HK-2 (cell line): ENCODE measurements at regions not wholly inside any gene's neighbourhood (a gene's known extent, or its start where the extent isn't known, plus 50 kb on each side); places are given as distances from the start of the nearest gene placed in this dataset.
A peak's percentile ranks its signal among the peaks of the same experiment; 100 is the strongest.

Experiments used
- DNase-seq: peaks from one replicate; pipeline ENCODE4 v3.0.0-alpha.2; 2018; ENCODE audit not compliant: unreplicated experiment

DNA sequence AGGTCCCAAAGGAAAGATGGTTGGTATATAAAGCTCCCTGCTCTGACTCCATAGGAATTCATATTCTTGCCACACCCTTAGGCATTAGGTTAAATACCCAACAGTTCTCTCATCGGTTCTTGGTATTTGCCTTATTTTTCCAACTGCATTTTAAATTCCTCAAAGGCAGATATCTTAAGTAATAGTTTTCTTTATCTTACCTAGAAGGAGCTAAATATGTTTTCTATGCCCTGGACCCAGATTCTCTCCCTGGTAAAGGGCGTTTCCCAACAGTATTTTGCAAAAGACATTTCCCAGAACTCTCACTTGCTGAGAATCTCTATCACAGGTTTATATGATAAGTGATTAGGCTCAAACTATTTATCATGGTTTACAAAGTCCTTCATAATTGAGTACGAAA is 158.6 kb upstream of the BDNF start:
- no peak for DNase-seq

- no peak for DNase-seq
Observed at GRCh38 chr11:27857588-27857987, 157.3 kb upstream of the BDNF start.

- no peak for DNase-seq
Observed at GRCh38 chr11:27857014-27857413, 156.8 kb upstream of the BDNF start.

DNA sequence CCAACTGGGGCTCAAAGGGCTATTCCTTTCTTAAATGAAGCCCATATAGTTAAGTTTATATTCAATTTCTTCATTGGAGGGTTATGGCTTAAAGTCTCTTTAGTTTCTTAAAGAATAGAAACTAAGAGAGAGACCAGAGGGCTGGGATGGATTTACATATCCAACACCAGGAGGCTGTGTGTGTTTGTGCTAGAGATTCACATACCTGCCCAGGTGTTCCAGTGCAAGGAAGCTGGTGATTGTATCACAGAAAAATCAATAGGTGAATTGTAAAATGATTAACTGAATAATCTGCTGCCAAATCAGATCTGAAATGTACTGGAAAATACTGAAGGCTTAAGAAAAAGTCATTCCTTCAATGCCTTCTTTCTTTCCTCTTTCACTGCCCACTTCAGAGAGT is 148.2 kb upstream of the BDNF start:
- no peak for DNase-seq

GRCh38 chr11:27847496-27847895 is 147.2 kb upstream of the BDNF start:
- no peak for DNase-seq

DNA sequence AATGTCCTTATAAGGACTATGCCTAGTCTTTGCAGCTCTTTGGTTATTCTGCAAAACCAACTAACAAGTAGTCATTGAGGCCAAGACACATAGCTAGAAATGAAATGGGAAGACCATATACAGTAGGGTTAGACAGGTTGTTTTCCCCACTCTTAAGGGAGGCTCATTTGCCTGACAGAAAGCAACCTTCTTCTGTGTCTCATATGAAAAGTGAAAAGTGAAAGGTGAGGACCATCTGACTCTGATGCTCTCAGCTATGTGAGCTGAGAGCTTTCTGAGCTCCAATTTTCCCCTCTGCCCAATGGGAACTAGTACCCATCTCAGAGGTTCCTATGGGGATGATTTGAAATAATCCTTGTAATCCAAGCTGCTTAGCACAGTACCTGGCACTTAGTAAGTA is 142.0 kb upstream of the BDNF start:
- no peak for DNase-seq

DNA sequence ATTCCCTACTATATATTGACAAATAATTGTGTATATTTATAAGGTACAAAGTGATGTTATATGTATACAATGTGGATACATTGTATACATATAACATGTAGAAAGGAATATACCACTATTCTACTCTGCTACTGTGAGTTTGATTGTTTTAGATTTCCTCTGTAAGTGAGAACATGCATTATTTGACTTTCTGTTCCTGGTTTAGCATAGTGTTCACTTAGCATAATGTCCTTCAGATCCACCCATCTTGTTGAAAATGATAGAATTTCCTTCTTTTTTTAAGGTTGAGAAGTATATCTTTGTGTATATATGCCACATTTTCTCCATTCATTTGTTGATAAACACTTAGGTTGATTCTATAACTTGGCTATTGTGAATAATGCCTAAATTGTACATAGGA is 140.8 kb upstream of the BDNF start:
- DNase-seq = no peak

DNA sequence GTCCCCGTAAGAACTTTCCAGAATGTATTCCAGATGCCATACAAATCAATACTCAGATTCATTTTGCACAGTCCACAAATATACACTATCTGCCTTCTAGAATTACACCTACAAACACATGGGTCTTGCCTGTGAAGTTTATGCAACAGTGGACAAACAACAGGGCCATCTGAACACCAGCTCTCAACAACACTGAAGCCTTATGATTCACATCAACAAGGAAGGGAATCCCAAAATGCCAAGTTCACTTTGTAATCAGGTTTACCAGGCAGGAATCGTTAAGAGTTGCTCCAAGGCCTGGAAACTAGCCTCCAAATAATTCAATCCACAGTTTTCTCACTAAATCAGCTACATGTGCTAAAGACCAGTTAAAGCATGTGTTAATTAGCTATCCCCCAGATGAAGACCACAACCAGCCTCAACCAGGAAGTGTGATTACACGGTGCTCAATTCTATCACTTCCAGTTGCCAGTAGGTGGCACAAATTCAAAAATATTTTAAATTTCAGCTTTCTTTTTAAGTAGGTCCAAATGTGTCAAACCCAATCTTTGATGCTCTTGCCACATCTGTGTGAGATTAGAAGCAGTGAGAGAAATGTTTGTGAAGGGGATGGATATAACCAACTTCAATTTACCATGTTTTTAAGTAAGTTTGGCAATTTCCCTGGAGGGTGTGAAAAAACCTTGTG is 139.1 kb upstream of the BDNF start:
- no peak for DNase-seq

DNA sequence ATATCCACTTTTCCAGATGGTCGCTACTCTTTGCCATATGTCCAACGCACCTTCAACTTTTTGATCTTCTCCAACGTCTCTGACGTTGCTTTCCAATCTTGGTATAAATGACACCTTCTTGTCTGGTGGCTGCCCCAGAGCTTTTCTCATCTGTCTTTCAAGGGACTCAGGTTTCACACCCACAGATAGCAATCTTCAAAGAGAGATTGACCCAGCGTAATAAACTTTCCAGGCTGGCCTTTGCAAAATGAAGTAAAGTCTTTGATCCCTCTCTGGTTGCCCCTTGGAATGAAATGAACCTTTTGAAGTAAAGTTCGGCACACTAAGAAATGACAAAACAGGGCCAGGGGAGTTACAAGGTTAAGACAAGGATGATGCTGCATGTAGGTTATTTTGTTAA is 138.4 kb upstream of the BDNF start:
- DNase-seq = no peak

DNA sequence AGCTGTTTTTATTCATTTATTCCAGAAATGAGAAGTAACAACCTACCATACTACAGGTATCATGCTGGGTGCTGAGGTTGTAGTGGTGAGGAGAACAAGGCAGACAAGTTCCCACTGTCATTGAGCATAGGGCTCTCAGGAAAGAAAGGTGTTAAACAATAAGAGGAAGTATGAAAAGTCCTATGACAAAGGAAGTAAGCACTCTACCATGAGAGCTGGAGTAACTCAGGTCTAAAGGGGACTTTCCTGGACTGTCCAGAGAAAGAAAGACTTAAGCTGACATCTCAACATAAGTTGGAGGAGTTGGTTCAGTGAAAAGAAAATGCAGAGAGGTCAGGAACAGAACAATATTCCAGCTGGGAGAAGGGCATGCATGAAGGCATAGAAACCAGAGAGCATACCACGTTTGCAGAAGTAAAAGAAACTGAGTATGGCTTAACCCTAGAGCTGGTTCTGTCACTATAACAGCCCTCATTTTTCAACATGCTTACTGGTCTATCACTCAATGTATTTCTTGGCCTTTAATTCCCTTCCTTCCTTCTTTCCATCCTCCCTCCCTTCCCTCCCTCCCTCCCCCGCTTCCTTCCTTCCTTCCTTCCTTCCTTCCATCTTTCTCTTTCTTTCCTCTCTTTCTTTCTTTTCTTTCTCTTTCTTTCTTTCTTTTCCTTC is 137.8 kb upstream of the BDNF start:
- no peak for DNase-seq

- peak; percentile 27 for DNase-seq
Observed at GRCh38 chr11:27830206-27830605, 130.0 kb upstream of the BDNF start.

DNA sequence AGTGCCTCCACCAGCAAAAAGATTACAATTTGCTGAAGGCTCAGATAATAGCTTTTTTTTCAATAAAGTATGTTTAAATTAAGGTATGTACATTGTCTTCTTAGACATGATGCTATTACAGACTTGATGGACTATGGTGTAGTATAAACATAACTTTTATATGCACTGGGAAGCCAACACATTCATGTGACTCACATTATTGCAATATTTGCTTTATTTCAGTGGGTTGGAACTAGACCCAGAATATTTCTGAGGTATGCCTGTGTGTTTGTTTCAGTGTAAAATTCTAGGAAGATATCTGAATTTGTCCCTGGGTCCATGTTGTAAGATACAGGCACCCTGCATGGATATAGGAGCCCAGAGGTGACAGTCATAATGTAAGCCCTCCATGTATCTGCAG is 120.0 kb upstream of the BDNF start:
- DNase-seq = no peak

GRCh38 chr11:27816197-27816596 is 115.9 kb upstream of the BDNF start:
- no peak for DNase-seq

DNA sequence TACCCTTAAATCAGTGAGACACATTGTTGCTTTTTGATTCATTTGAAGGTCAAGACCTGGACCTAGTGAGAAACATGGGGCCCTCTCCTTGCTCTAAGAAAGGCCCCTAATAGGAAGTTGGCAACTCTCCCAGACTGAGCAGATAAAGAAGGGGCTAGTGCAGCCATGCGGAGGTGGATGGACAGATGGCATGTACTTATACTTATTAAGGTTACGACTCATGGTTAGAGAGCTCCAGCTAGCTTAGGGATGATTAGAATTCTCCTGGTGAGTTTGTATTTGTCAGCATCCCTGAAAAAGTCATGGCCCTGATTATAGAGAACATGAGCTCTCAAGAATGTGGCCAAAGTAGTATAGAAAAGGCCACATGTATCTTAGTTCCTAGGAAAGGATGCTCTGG is 112.1 kb upstream of the BDNF start:
- peak; percentile 18 for DNase-seq

- no peak for DNase-seq
Observed at GRCh38 chr11:27807596-27807995, 107.3 kb upstream of the BDNF start.

GRCh38 chr11:27806122-27806521 is 105.9 kb upstream of the BDNF start:
- DNase-seq = no peak

- no peak for DNase-seq
Observed at GRCh38 chr11:27795955-27796861, 96.0 kb upstream of the BDNF start.

GRCh38 chr11:27786864-27787263 is 86.6 kb upstream of the BDNF start:
- no peak for DNase-seq

DNA sequence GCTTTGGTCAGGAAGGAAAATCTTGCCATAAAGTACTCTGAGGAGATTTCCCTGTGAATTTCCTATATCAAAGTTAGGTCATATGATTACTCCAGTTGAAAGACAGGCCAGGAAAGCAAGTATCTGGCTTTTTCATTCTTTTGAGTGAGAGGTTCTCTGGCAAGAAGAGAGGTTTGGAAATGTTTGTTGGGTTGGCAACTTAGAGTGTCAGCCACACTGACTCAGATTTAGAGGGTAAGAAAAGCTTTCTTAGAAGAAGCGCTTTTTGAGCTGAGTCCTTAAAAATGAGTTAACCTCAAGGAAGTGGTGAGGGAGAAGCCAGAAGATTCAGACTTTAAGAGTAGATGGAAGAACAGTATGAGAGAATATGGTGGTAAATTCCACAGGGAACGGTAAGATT is 86.1 kb upstream of the BDNF start:
- DNase-seq = no peak

DNA sequence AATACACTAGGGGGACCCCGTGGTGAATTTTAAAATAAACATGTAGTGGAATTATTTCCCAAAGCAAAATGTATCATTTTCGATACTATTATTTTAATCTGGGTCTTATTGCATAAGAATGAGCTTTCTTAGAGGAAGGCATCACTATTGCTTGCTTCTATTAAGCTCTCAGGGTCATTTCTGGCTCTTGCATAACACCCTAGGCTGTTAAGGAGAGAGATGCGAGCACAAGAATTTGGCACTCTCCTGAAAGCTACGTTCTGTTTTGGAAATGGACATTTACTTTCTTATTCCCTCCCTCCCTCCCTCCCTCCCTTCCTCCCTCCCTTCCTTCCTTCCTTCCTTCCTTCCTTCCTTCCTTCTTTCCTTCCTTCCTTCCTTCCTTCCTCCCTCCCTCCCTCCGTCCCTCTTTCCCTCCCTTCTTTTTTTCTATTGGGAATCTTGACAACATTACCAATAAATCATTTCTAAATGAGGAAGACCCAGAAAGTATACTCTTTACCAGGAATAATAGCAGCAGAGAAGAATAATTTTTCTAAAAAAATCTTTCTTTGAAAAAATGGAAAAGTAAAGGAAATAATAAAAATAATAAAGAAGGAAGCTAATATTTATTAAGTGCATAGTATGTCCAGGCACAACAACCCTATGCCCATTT is 83.6 kb upstream of the BDNF start:
- DNase-seq = no peak

GRCh38 chr11:27777033-27777432 is 76.8 kb upstream of the BDNF start:
- no peak for DNase-seq

DNA sequence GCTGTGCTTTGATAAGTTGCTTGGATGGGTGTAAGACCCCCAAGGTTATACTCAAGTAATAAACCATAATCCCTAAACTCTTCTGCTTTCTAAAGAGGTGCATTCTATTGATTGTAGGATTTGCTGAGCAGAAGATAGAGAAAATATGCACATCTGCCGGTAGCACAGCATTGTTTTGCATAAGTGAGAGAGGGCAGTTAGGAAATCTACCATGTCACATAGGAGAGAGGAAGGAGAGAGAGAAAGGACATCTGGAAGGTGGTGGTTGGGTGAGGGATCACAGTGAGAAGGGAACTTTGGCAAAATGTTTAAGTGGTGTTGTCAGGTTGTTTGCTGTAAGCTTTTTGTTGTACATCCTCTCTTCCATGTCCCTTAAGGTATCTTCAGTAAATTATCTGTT is 73.6 kb upstream of the BDNF start:
- DNase-seq = no peak
